NCI-H1930 (cell line): ENCODE measurements at regions not wholly inside any gene's neighbourhood (a gene's known extent, or its start where the extent isn't known, plus 50 kb on each side); places are given as distances from the start of the nearest gene placed in this dataset.

Experiments used
- DNase-seq, 2 experiments: peaks; one replicate each; lab custom pipeline; 2025; lab: John Stamatoyannopoulos, UW

GRCh38 chr2:16565481-16565880, 100.2 kb downstream of the CYRIA start:
- no peak for DNase-seq

GRCh38 chr2:16561676-16562075, 104.0 kb downstream of the CYRIA start:
- DNase-seq: no peak

- DNase-seq: no peak
These were observed 104.4 kb downstream of the CYRIA start for GRCh38 chr2:16561251-16561650.

- DNase-seq: no peak
These were observed 106.2 kb downstream of the CYRIA start for GRCh38 chr2:16559278-16560067.

GRCh38 chr2:16554060-16554583, 111.5 kb downstream of the CYRIA start:
- DNase-seq: no peak

- no peak for DNase-seq
These were observed 112.4 kb downstream of the CYRIA start for GRCh38 chr2:16553226-16553625.

GRCh38 chr2:16552202-16552601, 113.4 kb downstream of the CYRIA start:
- no peak for DNase-seq

DNA sequence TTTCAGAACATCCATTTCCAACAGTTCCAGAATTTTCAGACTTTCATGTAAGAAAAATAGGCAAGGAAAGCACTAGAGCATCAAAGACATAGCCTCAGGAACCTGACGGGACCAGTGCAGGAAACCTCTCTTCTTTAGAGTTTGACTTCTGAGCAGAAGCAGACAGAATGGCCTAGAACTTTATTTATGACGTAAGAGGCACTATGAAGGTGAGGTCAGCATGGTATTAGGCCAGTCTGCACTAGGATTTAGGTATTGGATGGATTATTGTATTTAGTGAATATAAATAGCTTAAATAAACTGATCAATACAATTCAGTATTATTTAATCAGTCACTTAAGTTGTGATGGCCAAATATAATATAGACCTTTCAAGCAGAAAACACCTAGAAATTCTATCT, 117.6 kb downstream of the CYRIA start:
- no peak for DNase-seq

- no peak for DNase-seq
These were observed 119.4 kb downstream of the CYRIA start for GRCh38 chr2:16546128-16546754.

- DNase-seq: no peak
These were observed 126.9 kb downstream of the CYRIA start for GRCh38 chr2:16538707-16539106.

GRCh38 chr2:16537347-16537746, 128.3 kb downstream of the CYRIA start:
- DNase-seq: no peak

DNA sequence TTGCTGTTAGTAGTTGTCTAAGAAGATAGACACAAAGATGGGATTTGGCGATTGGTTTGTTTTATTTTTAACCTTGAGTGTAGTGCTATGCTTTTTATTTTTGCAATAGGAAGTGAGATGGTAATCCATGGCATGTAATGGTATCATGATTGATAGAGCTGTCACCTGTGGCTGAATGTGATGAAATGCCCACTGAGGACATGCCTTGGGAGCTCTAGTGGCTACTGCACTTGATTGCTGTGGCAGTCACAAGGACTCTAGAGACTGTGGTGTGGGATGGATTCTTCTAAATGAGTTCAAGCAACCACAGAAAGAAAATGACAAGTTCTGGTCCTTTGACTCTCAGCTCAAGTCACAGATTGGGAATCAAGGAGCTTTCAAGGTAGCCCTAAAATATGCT, 139.4 kb downstream of the CYRIA start:
- no peak for DNase-seq

- peak; percentile 7 to 22 for DNase-seq
These were observed 140.3 kb downstream of the CYRIA start for GRCh38 chr2:16525265-16525887.

- no peak for DNase-seq
These were observed 141.9 kb downstream of the CYRIA start for GRCh38 chr2:16523711-16524110.

- DNase-seq: no peak
These were observed 143.4 kb downstream of the CYRIA start for GRCh38 chr2:16522031-16522831.

- no peak for DNase-seq
These were observed 144.7 kb downstream of the CYRIA start for GRCh38 chr2:16520891-16521290.

- no peak for DNase-seq
These were observed 149.9 kb downstream of the CYRIA start for GRCh38 chr2:16515696-16516095.

DNA sequence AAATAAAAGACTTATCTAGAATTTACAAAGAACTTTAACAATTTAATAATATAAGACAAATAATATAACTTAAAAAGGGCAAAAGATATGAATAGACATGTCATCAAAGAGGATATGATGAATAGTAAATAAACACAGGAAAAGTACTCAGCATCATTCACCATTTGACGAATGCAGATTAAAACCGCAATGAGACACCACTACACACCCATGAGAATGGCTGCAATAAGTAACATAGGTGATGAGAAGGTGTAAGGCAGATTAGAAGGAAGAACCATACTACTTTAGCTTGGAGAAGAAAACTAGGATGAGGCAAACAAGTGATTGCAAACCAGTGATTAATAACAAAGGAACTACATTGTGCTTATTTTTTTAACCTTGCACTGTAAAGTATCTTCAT, 152.0 kb downstream of the CYRIA start:
- DNase-seq: no peak

DNA sequence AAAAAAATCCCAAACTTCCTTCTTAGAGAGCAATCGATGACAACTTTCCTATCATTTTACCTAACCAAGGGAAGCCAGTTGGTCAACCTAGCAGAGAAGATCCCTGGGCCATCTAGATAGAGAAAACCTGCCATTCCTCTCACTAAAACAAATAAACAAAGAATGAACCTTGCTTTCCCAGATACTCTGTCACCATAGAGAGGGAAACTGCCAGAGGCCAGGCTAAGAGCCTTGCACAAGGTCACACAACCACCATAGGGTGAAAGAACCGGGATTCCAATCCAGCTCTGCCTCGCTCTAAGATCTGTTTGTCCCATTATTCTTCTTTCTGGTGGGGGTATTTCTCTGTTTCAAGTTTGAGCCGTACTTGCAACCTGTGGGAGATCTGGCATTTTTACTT, 154.6 kb downstream of the CYRIA start:
- no peak for DNase-seq

DNA sequence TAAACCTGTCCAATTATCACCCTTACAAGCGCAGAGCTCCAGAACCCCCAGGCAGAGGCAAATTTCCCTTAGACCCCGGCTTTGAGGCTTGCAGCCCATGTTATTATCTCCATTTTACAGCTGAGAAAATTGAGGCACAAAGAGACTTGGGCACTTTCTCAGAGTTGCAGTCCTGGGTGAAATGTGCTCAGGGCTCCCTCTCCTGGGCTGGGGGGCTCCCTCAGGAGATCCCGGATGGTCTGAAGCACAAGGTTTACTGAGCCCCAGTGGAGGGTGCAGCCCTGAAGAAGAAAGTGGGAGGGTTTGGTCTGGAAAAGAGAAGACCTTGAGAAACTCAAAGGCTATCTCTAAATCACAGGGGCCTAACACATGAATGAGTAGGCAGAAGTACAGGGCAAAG, 156.6 kb downstream of the CYRIA start:
- no peak for DNase-seq

DNA sequence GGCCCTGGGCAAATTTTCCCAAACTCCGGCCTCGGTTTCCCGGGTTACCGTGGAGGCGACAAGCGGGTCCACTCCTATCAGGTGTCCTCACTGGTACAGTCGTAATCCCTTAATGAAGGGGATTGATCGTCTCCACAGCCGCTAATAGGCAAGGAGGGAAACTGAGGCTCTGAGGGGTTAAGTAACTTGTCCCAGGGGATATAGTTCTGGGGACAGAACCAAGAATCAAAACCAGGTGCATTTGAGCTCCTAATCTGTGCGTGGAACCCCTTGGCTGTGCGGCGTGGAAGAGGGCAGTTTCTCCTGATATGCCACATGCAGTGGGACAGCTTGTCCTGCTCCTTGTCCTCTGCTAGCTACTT, 157.2 kb downstream of the CYRIA start:
- no peak for DNase-seq
